HG02610 (cell line): ENCODE measurements at regions not wholly inside any gene's neighbourhood (a gene's known extent, or its start where the extent isn't known, plus 50 kb on each side); places are given as distances from the start of the nearest gene placed in this dataset.

ENCODE experiments used
- ATAC-seq: cut with Tn5 transposase; IDR thresholded peaks from one replicate; pipeline ENCODE4 v1.9.1; 2021; ENCODE audit warnings: mild to moderate bottlenecking, moderate library complexity; ENCODE audit not compliant: unreplicated experiment

DNA sequence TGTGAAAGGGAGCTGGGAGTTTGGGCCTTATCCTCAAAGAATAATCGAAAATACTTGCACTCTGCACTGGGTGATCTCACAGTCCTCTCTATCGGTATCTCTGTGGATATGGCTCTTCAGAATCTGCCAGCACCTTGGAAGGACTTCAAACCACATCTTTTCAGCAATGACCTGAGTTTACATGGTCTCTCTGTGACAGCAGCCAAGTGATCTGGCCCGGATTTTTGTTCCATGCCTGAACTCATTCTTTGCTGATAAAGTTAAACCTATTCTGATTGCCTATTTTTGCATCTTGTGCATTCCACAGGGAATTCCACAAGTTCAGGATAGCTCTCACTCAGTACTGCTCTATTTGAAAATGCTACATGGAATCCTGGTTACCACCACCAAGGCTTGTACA lies 98.9 kb downstream of the HDGFL1 start:
- no peak for ATAC-seq

DNA sequence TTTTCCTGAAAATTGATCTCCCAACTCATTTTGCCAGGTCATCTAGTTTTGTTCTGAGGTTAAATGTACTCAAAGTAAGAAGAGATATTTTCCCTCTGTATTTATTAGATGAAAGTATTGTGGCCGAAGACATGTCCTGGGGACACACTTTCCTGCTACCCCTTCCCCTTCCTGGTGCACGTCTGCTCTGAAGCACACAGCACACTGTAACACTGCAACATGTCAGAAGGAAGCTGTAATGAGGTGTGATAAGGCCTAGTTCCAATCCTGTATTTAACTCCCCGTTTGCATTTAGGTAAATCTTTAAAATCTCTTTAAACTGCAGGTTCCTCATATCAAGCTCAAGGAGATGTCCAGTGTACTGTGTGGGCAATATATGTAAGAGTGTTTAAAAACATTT lies 99.4 kb downstream of the HDGFL1 start:
- ATAC-seq: no peak

DNA sequence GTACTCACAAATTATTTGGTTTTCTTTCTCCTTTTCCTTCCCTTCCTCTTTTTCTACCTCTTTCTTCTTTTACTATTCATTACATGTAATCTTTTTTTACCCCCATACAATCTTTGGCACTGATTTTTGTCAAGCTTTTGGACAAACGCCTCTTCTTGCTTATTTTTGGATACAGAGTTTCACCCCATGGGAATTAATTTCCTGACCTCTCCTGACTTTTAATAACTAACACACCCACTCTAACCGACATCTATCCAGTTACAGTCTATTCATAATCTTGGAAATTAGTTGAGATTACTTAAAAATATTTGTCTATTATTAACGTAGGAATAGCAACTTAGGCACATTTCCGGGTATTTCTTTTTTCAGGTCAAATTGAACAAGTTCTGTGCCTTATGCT lies 101.2 kb downstream of the HDGFL1 start:
- ATAC-seq: no peak

DNA sequence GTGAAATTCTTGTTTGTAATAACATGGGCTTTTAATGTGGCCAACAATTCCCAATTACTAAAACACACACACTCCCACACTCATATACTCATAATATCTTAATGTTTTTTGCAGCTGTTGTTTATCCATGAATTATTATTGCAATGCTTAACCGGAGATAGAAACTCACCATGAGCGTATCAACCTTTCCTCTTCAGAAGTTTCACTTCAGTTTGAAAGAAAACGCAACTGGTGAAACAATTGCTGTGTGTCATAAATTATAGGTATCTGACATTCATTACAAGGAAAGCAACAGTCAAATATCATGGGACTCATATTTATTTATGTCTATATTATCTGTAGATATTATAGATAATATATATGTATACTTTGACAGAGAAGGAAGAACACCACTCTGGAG lies 104.1 kb downstream of the HDGFL1 start:
- ATAC-seq: no peak

DNA sequence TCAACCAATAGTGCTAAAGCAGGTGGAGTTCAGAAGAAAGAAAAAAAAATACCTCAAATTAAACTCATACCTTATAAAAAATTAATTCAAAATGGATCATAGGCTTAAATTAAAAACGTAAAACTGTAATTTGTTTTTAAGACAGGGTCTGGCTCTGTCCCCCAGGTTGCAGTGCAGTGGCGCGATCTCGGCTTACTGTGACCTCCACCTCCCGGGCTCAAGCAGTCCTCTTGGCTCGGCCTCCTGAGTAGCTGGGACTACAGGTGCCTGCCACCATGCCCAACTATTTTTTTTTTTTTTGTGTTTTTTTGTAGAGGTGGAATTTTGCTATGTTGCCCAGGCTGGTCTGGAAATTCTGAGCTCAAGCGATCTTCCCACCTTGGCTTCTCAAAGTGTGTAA lies 111.6 kb downstream of the HDGFL1 start:
- no peak for ATAC-seq

DNA sequence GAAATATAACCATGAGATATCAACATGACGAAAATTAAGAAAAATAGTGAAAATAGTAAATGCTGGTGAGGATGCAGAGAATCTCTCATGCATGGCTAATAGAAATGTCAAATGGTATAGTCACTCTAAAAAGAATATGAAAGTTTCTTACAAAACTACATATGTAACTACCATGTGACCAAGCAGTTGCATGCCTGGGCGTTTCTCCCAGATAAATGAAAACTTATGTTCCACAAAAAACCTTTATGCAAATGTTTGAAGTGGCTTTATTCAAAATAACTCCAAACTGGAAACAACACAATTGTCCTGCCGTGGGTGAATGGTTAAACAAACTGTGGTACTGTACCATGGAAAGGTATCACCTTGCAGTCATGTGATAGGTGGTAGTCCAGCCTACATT lies 112.4 kb downstream of the HDGFL1 start:
- ATAC-seq: no peak

DNA sequence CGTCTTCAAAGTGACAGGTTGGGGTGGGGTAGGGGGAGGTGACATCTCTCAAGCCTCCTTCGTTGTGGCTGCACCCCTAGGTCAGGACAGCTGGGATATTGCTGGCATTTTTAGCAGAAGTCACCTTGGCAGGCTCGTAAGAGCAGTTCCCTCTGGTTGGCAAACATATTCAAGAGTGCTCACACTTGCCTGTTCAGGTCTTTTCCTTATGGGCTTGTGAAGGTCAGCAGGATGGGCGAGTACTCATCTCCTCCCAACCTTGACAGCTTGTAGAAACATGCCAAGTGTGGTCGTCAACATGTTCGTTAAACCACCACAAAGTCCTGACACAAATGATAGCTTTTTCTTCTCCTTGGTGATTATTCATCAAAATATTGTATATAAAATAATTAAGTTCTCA lies 113.6 kb downstream of the HDGFL1 start:
- ATAC-seq: no peak

DNA sequence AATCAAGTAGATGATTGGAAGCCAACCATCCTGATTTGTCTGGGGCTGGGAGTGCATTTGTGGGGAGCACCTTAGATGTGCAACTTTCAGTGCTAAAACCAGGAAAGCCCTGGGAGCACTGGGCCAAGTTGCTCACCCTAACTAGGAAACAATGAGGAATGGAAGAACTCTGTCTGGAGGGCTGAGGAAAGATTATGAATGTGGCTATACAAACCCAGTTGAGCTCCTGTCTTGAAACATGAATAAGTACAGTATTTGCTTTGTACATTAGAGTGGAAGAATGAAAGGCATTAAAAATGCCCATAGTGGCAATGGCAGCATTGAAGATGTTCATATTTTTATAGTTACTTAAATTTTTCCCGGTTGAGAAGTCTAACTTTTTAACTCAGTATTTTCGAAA lies 121.1 kb downstream of the HDGFL1 start:
- ATAC-seq: no peak

DNA sequence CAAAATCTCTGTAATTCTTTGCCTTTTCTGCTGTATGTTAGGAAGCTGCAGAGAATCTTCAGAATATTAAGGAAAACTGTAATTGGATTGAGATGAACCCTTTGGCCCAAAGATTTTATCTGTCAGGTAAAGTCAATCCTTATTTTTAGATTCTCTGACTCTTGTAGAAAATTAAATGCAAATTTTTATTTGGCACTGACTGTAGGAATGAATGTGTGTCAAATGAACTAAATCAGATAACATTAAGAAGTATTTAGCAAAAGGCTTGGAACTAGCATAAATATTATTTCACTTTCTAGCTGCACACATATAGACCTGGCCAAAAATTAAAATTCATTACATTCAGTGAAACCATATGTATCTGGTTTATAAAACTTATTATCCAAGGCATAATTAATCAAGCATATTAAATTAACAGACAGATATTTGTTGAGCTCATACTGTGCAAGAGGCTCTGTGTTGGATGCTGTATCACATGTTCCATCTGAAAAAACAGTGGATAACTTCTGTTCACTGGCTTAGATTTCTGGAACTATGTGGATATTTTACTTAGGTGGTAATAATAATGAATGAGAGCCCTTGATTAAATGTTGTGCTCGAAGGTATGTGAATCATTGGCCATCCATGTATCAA lies 124.8 kb downstream of the HDGFL1 start:
- no peak for ATAC-seq

DNA sequence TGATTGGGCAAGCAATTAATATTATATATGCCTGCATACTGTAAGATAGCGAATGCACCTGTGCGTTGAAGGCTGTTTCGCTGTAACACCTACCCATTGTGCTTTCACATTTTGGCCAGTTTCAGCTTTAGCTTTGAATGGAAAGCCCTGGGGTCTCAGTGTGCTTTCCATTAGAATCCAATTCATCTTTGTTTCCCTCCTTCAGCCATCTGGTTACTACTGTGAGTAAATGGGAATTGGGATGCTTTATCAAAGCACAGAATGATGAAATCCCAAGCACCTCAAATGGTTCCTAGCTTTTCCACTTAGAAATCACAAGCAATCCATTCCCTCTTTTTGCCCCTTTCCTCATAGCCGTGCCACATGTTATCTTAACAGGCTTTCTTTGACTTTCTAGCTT lies 127.1 kb downstream of the HDGFL1 start:
- ATAC-seq: no peak

DNA sequence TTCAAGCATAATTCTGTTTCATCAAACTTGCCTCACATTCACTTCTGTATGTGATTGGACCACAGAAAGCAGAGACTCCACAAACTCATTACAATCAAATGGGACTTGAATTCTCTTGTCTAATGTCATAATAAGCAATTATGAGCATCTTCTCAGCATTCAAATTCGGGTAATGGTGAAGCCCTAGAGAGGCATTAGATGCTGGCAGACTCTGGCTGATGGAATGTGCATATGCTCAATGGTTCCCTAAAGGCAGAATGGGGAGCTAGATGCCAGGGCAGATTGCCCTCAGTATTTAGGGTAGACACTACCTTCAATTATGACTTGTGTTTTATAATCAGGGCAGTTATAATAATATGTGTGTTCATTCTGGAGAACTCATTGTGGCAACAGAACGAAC lies 127.9 kb downstream of the HDGFL1 start:
- no peak for ATAC-seq

DNA sequence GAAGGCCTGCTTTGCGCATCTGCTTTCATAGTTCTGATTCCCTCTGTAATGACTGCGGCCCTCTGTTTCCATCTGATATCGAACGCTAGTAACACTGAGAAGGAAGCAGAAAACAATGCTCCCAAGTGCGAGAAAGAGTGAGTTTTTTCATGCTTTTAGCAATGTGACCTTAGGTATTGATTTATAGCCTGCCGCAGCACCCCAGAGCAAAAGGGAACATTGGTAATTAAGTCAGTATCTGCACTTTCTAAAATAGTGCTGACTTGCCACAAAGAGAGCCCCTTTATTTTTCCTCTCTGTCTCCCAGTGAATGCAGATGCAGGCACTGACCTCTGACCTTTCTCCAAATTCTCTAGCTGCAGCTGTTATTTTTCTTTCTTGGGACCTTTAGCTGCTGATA lies 129.8 kb downstream of the HDGFL1 start:
- no peak for ATAC-seq

DNA sequence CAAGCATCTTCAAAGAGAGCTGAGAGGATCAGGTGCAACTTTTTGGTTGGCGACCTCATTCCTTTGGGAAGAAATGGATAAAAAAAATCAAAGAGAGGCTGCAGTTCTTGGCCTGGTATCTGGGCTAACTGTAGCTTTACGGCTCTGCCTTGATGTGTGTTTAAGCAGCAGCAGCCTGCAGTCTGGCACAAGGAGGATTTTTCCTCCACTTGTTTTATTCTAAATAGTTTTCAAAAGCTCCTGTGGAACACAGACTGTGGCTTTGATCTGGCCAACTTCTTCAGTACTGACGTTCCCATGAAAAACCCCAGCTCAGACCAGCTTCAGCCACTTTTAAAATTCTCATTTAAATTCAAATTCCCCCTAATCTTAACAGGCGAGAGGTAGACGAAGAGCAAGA lies 137.3 kb downstream of the HDGFL1 start:
- ATAC-seq: no peak

DNA sequence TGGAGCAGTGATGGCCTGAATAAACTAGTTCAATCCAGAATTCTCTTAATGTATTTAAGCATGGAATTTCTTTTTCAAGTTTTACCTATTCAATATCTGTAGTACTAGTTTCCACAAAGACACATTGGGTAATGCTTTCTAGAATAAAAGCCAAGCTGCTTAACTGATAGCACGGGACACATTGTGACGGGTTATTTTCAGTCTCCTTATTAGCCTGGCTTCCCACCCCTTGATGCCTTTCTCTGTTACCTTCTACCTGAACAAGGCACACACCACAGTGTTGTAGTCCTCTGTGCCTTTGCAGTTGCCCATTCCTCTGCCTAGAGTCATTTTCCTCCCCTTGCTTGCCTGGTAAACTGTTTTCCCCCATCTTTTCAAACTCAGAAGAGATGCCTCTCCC lies 139.1 kb downstream of the HDGFL1 start:
- ATAC-seq: no peak

DNA sequence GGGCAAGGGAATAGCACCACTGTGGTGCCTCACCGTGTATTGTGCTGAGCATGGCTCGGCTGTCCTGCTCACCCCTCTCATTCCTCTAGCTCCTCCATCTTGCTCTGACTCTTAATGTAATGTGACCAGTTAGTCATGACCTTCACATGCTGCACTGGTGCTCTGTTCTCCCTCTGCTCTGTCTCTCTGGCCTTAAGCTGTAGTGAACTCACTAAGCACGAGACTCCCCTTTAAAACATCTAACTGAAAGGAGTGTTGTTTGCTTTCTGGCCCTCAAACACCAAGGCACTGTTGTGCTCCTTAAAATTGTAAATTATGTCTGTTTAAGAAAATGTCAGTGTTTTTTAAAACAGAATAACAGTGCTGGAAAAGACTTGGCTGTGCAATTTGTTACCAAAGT lies 140.4 kb downstream of the HDGFL1 start:
- no peak for ATAC-seq

DNA sequence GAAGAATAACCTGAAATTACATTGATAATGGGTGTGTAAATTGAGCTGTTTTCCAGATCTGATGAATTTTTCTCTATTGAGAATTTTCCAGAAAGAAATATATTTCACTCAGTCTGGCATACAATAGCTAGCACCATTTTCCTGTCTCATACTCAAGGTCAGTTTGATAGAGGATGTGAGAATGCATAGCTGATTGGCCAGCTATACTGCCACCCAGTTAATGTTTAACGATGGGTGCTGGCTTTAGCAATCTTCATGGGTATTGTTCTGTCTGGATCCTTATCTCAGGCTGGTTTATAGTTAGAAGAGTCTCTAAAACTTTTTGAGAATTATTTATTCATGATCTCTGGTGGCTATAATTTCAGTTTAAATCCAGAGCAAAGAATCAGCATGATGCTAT lies 147.4 kb downstream of the HDGFL1 start:
- ATAC-seq: no peak

DNA sequence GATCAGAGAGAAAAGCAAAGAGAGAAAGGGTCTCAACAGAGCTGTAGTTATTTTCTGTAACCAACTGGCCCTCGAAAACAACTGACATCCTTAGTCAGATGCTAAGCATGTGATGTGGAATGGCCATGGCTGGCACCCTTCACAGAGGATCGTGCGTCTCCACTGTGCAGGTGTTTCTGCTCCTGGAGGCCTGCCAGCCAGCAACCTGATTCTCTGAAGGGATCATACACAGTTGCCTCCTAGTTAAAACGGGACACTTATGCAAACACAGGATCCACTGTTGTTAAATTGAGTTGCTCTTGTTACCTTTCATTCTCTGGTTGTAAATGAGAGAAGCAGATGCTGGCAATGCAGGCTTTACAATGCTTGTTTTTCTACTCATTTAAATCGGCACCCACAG lies 148.5 kb downstream of the HDGFL1 start:
- ATAC-seq: no peak

DNA sequence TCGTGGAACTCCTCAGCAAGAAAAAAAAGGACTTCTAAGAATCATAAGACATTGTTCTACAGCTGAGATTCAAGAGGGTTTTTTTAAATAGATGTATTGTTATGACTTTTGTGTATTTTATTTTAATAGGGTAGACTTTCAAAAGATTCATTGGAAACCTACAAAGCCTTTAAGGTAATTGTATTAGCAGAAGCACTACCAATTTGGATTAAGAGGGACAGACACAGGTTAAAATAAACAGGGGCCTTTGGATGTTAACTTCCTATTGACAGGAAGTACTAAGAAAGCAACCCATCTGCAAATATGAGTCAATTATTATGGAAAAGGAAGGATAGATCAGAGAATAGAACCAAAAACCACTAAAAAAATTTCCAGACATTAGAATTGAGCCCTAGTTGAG lies 153.5 kb downstream of the HDGFL1 start:
- no peak for ATAC-seq

DNA sequence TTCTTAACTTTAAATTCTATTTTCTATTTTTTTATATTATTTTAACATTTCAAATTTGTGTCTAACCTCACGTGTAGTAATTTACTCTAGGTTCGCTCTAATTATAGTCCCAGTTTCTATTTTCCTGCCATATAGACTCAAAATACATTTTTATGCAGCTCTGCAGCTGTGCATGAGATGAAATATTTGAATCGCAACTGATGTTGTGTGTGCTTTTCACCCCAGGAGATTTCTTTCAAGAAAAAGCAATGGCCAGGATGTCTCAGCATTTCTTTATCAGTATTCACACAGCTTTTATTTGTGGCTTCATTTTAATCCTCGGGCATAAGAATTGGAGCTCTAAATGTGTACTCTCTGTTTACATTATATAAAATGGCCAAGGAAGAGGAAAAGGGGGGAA lies 157.6 kb downstream of the HDGFL1 start:
- ATAC-seq: no peak

DNA sequence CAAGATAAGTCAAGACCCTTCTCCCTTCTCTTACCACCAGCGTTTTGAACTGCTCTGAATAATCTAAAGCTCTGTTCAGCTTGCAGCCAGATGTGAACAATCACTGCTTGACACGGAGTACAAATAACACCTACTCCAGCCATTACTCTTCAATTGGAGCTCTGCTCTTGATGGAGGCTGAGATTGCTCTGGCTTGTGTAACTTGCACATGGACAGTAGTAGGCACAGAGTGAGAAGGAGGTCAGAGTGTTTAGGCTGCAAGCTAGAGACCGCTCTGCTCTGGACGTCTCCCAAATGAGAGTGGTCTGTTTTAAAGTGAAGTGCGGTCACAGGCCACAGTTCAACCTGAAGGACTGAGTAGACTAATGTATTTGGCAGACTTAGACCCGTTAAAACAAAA lies 158.3 kb downstream of the HDGFL1 start:
- no peak for ATAC-seq

DNA sequence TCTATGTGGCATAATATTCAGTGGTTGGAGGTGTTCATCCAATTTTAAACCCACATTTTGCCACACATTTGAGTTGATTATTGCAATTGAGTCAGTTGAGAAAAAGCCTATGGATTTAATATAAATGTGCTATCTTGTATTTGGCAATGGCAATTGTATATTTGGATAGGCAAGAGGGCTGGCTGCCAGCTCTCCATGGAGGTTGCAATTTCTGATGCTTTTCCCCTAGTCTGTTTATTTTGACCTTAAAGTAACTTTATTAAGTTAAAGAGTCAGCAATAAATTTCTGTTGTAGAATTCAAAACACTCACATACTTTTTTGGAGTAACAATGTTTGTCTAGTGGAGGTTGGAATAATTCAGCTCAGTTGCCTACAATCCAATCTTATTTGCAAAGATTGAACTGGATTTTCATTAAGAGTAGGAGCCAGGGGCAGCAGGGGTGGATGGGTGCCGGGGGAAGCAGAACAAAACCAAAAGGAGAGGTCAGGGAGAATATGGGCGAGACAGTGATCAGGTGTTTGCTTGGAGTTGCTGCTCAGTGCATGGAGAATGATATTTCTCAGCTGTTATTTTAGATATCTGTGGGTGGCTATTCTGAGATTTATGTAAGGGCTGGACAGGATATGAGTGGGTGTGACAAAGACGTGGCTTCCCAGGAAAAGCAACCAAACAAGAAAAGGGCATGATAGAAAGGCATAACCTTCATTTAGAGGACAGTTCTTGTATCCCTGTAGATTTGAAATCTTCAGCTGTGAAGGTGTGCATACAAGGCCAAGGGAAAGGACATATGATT lies 163.0 kb downstream of the HDGFL1 start:
- ATAC-seq: no peak

DNA sequence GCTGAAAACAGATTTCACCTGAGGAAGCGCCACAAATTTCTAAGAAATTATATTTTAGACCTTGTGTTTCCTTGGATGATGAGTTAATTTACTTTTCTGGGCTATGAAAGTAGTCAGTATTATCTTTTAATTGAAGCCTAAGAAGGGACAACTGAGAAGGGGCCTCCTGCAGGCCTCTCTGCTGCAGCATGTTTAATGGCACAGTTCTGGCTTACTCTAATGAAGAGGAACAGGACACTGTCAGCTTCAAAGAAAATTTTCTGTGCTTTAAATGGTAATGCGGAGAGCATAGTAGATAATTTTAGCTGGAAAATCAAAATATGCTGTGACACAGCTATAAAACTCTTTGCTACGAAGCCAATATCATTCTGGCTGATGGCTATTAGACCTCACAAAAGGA lies 167.4 kb downstream of the HDGFL1 start:
- ATAC-seq: no peak

DNA sequence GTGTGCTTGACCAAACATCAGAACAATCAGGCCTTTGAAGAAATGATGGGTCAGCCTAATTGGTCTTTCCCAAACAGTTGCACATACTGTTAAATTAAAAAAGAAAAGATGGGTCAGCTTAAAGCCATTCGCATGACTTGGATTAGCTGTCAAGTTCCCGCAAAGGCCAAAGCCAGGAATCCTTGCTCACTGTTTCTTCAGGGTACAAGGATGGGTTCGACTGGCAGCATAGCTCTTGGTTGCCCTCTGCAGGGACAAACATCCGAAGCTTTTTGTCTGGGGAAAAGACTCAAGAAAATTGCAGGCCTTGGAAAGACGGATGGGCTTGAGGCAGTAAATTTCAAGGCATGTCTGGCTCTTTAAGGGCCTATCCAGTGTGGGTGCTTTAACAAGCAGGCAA lies 168.0 kb downstream of the HDGFL1 start:
- no peak for ATAC-seq
